GM23248 (cell line): ENCODE measurements at regions not wholly inside any gene's neighbourhood (a gene's known extent, or its start where the extent isn't known, plus 50 kb on each side); places are given as distances from the start of the nearest gene placed in this dataset.

Source experiments
- DNase-seq: peaks from one replicate; pipeline ENCODE4 v3.0.0-alpha.2; 2015
- H2AFZ ChIP-seq: fragments of 200-600 bp; sonication (generic); 2 replicates; pipeline ENCODE4 v1.6.1; 2016; ENCODE audit warnings: antibody characterized with exemption
- H3F3A ChIP-seq: fragments of 200-600 bp; sonication (generic); 2 replicates; pipeline ENCODE4 v1.6.1; 2016; ENCODE audit warnings: mild to moderate bottlenecking, antibody characterized with exemption, mixed run types; ENCODE audit not compliant: insufficient read depth
- H3K27ac ChIP-seq: fragments of 200-600 bp; sonication (generic); 2 replicates; pipeline ENCODE4 v1.5.1; 2016; ENCODE audit warnings: mild to moderate bottlenecking
- H3K27me3 ChIP-seq: fragments of 200-600 bp; sonication (generic); replicated peaks from 2 replicates; pipeline ENCODE4 v1.6.1; 2016; ENCODE audit warnings: mild to moderate bottlenecking; ENCODE audit not compliant: insufficient read depth
- H3K36me3 ChIP-seq: fragments of 200-600 bp; sonication (generic); 2 replicates; pipeline ENCODE4 v1.6.1; 2016; ENCODE audit warnings: low read depth, mild to moderate bottlenecking
- H3K4me1 ChIP-seq: fragments of 200-600 bp; sonication (generic); 2 replicates; pipeline ENCODE4 v1.6.1; 2016; ENCODE audit warnings: mild to moderate bottlenecking; ENCODE audit not compliant: insufficient read depth
- H3K4me2 ChIP-seq: fragments of 200-600 bp; sonication (generic); one replicate; pipeline ENCODE4 v1.6.1; 2016; ENCODE audit warnings: mild to moderate bottlenecking; ENCODE audit not compliant: unreplicated experiment
- H3K4me3 ChIP-seq: fragments of 200-600 bp; sonication (generic); 2 replicates; pipeline ENCODE4 v1.5.1; 2016; ENCODE audit warnings: mild to moderate bottlenecking
- H3K79me2 ChIP-seq: fragments of 200-600 bp; sonication (generic); 2 replicates; pipeline ENCODE4 v1.6.1; 2016; ENCODE audit warnings: mild to moderate bottlenecking; ENCODE audit not compliant: insufficient read depth
- H3K9ac ChIP-seq: fragments of 200-600 bp; sonication (generic); 2 replicates; pipeline ENCODE4 v1.6.1; 2016; ENCODE audit warnings: mild to moderate bottlenecking
- H3K9me2 ChIP-seq: fragments of 200-600 bp; sonication (generic); 2 replicates; pipeline ENCODE4 v1.6.1; 2016; ENCODE audit warnings: mixed run types, mild to moderate bottlenecking, moderate library complexity; ENCODE audit not compliant: insufficient read depth
- H3K9me3 ChIP-seq: fragments of 200-600 bp; sonication (generic); one replicate; pipeline ENCODE4 v1.6.1; 2017; ENCODE audit warnings: low read depth
- H4K20me1 ChIP-seq: fragments of 200-600 bp; sonication (generic); 2 replicates; pipeline ENCODE4 v1.6.0; 2016; ENCODE audit not compliant: insufficient read depth
- EZH2 ChIP-seq: fragments of 200-600 bp; sonication (generic); IDR thresholded peaks from 2 replicates; pipeline ENCODE4 v1.6.1; 2018; ENCODE audit warnings: antibody characterized with exemption, mild to moderate bottlenecking; ENCODE audit not compliant: insufficient read depth, poor library complexity, severe bottlenecking
- EZH2phosphoT487 ChIP-seq: fragments of 200-600 bp; sonication (generic); IDR thresholded peaks from 2 replicates; pipeline ENCODE4 v1.6.1; 2018; ENCODE audit warnings: antibody characterized with exemption, moderate library complexity, mild to moderate bottlenecking, low read depth; ENCODE audit not compliant: insufficient read depth
- WGBS, 2 experiments: methylation state at CpG; one replicate each; pipeline ENCODE4 v1.1.6; 2015 to 2017; ENCODE audit warnings: low lambda C conversion rate in 2 of 2, low coverage in 1 of 2; ENCODE audit errors: missing lambda C conversion rate in 2 of 2; 5-methylcytosine and 5-hydroxymethylcytosine counted together
- in situ Hi-C: fragments of 300-500 bp; cut with MboI; formaldehyde crosslinking; loops from 2 replicates; pipeline ENCODE4 v1.15.0; 2020

DNA sequence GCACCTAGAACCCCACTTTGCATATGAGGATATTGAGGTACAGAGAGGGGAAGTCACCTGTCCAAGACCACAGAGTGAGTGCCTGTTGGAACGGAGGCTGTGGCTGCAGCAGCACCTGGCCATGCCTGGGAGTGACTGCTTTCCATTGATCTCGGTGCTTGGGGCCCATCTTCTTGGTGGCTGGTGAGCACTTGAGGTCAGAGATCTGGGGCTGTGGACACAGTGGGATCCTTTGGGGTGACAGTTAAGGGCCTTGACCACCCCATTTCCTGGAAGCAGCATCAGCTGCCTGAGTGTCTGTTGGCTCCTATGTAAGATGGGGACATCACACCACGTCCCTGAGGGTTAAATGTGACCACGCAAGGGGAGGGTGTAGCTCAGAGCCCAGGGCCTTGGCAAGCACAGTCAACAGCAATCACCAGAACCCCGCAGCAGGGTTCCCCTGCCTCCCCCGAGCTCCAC is 111.7 kb downstream of the IRF8 start:
- in situ Hi-C loops, result loop anchor here (10.0 kb wide), 1 partner anchor 186 kb away; no protein-coding TSS in a partner anchor
- TF ChIP-seq EZH2 (no peak), EZH2phosphoT487 (no peak)
- WGBS, 2 experiments, result 34 to 47% methylated on average over 5 to 6 of the region's 6 CpGs

DNA sequence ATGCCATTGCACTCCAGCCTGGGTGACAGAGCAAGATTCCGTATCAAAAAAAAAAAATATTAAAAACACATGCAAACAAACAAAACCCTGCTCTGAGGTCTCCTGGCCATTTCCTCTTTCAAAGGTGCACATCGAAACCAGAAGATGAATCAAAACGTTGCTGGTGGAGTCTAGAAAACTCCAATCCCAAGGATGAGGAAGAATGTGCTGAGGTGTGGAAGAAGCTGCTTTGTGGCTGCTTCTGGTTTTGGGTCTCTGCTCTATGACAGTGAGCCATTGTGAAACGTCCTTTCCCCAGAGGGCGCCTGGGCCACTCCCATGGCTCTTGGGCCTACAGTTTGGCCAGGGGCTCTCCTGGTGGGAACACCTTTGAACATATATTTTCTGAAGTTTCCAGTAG is 112.6 kb downstream of the IRF8 start:
- in situ Hi-C loops, result loop anchor here (10.0 kb wide), 1 partner anchor 187 kb away; no protein-coding TSS in a partner anchor

More for the DNA sequence above, 111.7 kb downstream of the IRF8 start:
- H3K4me3 ChIP-seq, result no peak overlapping the region
- H2AFZ ChIP-seq, result no peak overlapping the region
- no peak overlapping the region for H3K4me2 ChIP-seq
- H3K9me3 ChIP-seq, result no peaks in the 10 kb centered on the region
- no peaks in the 10 kb centered on the region for H4K20me1 ChIP-seq
- no peaks in the 10 kb centered on the region for H3K4me1 ChIP-seq
- H3K9ac ChIP-seq, result no peak overlapping the region
- H3K36me3 ChIP-seq, result no peaks in the 10 kb centered on the region
- H3K79me2 ChIP-seq, result no peaks in the 10 kb centered on the region
- no peaks in the 10 kb centered on the region for H3F3A ChIP-seq
- peaks cover 48% of the 10 kb centered on the region for H3K27me3 ChIP-seq
- H3K27ac ChIP-seq, result no peak overlapping the region
- H3K9me2 ChIP-seq, result no peaks in the 10 kb centered on the region
- DNase-seq, result no peak

GRCh38 chr16:86012221-86012620 is 113.3 kb downstream of the IRF8 start:
- Histone ChIP-seq H3K79me2 (no peaks in the 10 kb centered on the region), H2AFZ (no peak overlapping the region), H3K27ac (no peak overlapping the region), H3K27me3 (peaks cover 38% of the 10 kb centered on the region), H3K9me2 (no peaks in the 10 kb centered on the region), H3K4me2 (no peak overlapping the region), H3K36me3 (no peaks in the 10 kb centered on the region), H3K4me1 (no peaks in the 10 kb centered on the region), H4K20me1 (no peaks in the 10 kb centered on the region), H3K4me3 (no peak overlapping the region), H3K9ac (no peak overlapping the region), H3F3A (no peaks in the 10 kb centered on the region), H3K9me3 (no peaks in the 10 kb centered on the region)
- no peak for TF ChIP-seq EZH2phosphoT487
- TF ChIP-seq EZH2, result no peak
- no peak for DNase-seq
- WGBS, 2 experiments, result 23% methylated on average over 5 of the region's 5 CpGs
- in situ Hi-C loops, result loop anchor here (10.0 kb wide), 1 partner anchor 187 kb away; no protein-coding TSS in a partner anchor

More for the DNA sequence above, 112.6 kb downstream of the IRF8 start:
- no peaks in the 10 kb centered on the region for H3K9me3 ChIP-seq
- no peak for TF ChIP-seq EZH2
- TF ChIP-seq EZH2phosphoT487, result no peak
- H4K20me1 ChIP-seq, result no peaks in the 10 kb centered on the region
- no peaks in the 10 kb centered on the region for H3K36me3 ChIP-seq
- no peak for DNase-seq
- H3K4me2 ChIP-seq, result no peak overlapping the region
- H2AFZ ChIP-seq, result no peak overlapping the region
- H3K79me2 ChIP-seq, result no peaks in the 10 kb centered on the region
- no peaks in the 10 kb centered on the region for H3K4me1 ChIP-seq
- no peaks in the 10 kb centered on the region for H3F3A ChIP-seq
- no peaks in the 10 kb centered on the region for H3K9me2 ChIP-seq
- H3K9ac ChIP-seq, result no peak overlapping the region
- H3K4me3 ChIP-seq, result no peak overlapping the region
- H3K27me3 ChIP-seq, result peaks cover 44% of the 10 kb centered on the region
- WGBS, 2 experiments, result 20 to 22% methylated on average over 5 of the region's 5 CpGs
- H3K27ac ChIP-seq, result no peak overlapping the region

DNA sequence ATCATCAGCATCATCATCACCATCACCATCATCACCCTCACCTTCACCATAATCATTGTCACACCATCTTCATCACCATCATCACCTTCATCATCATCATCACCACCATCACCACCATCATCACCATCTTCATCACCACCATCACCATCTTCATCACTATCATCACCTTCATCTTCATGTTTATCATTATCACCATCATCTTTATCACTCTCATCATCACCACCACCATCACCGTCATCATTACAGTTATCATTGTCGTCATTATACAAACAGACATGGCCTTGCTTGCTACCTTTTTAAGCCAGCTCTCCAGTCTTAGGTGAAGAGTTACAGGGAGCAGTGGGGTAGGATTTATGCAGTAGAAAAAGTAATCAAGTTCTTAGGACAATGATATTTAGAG is 114.9 kb downstream of the IRF8 start:
- H3K4me3 ChIP-seq, result no peak overlapping the region
- peaks cover 39% of the 10 kb centered on the region for H3K27me3 ChIP-seq
- TF ChIP-seq EZH2phosphoT487 (no peak), EZH2 (no peak)
- H3K9ac ChIP-seq, result no peak overlapping the region
- no peak for DNase-seq
- H2AFZ ChIP-seq, result no peak overlapping the region
- no peak overlapping the region for H3K27ac ChIP-seq
- no peaks in the 10 kb centered on the region for H3K4me1 ChIP-seq
- H3K9me2 ChIP-seq, result no peaks in the 10 kb centered on the region
- no peak overlapping the region for H3K4me2 ChIP-seq
- no peaks in the 10 kb centered on the region for H3F3A ChIP-seq
- no peaks in the 10 kb centered on the region for H3K79me2 ChIP-seq
- in situ Hi-C loops, result loop anchor here (10.0 kb wide), 1 partner anchor 189 kb away; no protein-coding TSS in a partner anchor
- no peaks in the 10 kb centered on the region for H4K20me1 ChIP-seq
- 69 to 74% methylated on average over 2 of the region's 2 CpGs for WGBS, 2 experiments
- H3K36me3 ChIP-seq, result no peaks in the 10 kb centered on the region
- no peaks in the 10 kb centered on the region for H3K9me3 ChIP-seq
